DOHH2 (cell line): ENCODE measurements at regions not wholly inside any gene's neighbourhood (a gene's known extent, or its start where the extent isn't known, plus 50 kb on each side); places are given as distances from the start of the nearest gene placed in this dataset.
"Not testable (repeated sequence)": the region's sequence is repeated elsewhere in the genome, so short reads cannot be mapped to it uniquely, and the experiment has no call there.

Source experiments
- H3F3A ChIP-seq: fragments of 200-600 bp; sonication (generic), shearing (Covaris generic); 2 replicates; pipeline ENCODE4 v1.6.0; 2016; ENCODE audit warnings: antibody characterized with exemption, mild to moderate bottlenecking; ENCODE audit not compliant: control insufficient read depth, insufficient read depth
- H3K27ac ChIP-seq: fragments of 200-600 bp; sonication (generic); 2 replicates; pipeline ENCODE4 v1.5.1; 2014; ENCODE audit warnings: low read depth, mild to moderate bottlenecking, low read length, moderate library complexity
- H3K27me3 ChIP-seq: fragments of 200-600 bp; sonication (generic); 2 replicates; pipeline ENCODE4 v1.6.1; 2014; ENCODE audit warnings: mild to moderate bottlenecking, low read length, mixed read lengths; ENCODE audit not compliant: control insufficient read depth
- H3K36me3 ChIP-seq: fragments of 200-600 bp; sonication (generic); 2 replicates; pipeline ENCODE4 v1.6.1; 2014; ENCODE audit warnings: mild to moderate bottlenecking, low read length, moderate library complexity, mixed read lengths; ENCODE audit not compliant: control insufficient read depth
- H3K4me1 ChIP-seq: fragments of 200-600 bp; sonication (generic); 2 replicates; pipeline ENCODE4 v1.6.1; 2014; ENCODE audit warnings: mild to moderate bottlenecking, low read length, mixed read lengths; ENCODE audit not compliant: control insufficient read depth
- H3K4me2 ChIP-seq: fragments of 200-600 bp; sonication (generic); 2 replicates; pipeline ENCODE4 v1.6.0; 2014; ENCODE audit warnings: mild to moderate bottlenecking, low read length, moderate library complexity
- H3K4me3 ChIP-seq: fragments of 200-600 bp; sonication (generic); 2 replicates; pipeline ENCODE4 v1.5.1; 2014; ENCODE audit warnings: mild to moderate bottlenecking, low read length, mixed read lengths
- H3K79me2 ChIP-seq: fragments of 200-600 bp; sonication (generic); 2 replicates; pipeline ENCODE4 v1.6.1; 2014; ENCODE audit warnings: mild to moderate bottlenecking, low read length, mixed read lengths; ENCODE audit not compliant: control insufficient read depth
- H3K9me2 ChIP-seq: fragments of 200-600 bp; sonication (generic); replicated peaks from 2 replicates; pipeline ENCODE4 v1.6.1; 2014; ENCODE audit warnings: mild to moderate bottlenecking, low read length, mixed read lengths; ENCODE audit not compliant: control insufficient read depth
- H3K9me3 ChIP-seq: fragments of 200-600 bp; sonication (generic); 2 replicates; pipeline ENCODE4 v1.6.1; 2014; ENCODE audit warnings: antibody characterized with exemption, low read length, mixed read lengths; ENCODE audit not compliant: control insufficient read depth, insufficient read depth
- H4K20me1 ChIP-seq: fragments of 200-600 bp; sonication (generic); 2 replicates; pipeline ENCODE4 v1.6.0; 2014; ENCODE audit warnings: low read depth, mild to moderate bottlenecking, antibody characterized with exemption, low read length, moderate library complexity; ENCODE audit not compliant: control insufficient read depth, insufficient read depth
- EZH2phosphoT487 ChIP-seq: fragments of 200-600 bp; sonication (generic); IDR thresholded peaks from 2 replicates; pipeline ENCODE4 v1.6.1; 2017; ENCODE audit warnings: borderline replicate concordance, mild to moderate bottlenecking, antibody characterized with exemption, low read length, moderate library complexity, mixed read lengths
- TF ChIP-seq, protein P1 (sequence below): fragments of 200-600 bp; sonication (generic); IDR thresholded peaks from one replicate; pipeline ENCODE4 v1.5.1; 2014; ENCODE audit warnings: antibody characterized with exemption, mild to moderate bottlenecking, low read depth, low read length; ENCODE audit not compliant: poor library complexity, severe bottlenecking

DNA sequence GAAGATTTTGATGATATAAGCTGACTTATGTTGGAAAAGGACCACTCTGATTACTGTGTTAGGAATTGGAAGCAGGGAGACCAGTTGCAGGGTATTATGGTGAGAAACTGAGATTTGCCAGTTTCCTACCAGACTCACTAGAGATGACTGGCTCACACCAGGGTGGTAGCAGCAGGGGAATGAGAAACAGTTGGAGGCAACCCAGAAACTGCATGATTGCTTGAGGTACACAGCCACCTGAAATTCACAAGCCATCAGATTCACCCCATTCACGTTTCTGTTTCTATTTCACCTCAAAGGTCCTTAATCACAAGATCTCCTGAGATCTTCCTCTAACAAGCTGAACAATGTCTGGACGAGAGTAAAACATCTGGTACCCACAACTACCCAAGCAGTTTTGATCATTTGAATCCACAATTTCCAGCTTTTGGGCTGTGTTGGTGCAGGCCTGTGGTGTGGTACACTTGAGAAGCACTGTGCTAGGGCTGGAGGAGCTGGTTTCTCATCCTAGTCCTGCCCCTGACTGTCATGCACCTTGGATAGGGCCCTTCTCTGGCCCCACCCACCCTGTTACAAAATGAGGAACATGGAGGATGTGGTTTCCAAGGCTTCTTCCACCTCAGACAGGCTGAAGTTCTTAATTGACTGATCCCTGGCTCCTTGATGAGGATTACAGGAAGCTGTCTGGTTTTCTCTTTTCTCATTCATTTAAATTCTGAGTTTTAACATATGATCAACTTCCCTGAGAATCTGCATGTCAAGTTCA, 233.4 kb downstream of the INSC start:
- H3K79me2 ChIP-seq, result no peaks in the 10 kb centered on the region
- H3K36me3 ChIP-seq, result no peaks in the 10 kb centered on the region
- no peaks in the 10 kb centered on the region for H3K9me2 ChIP-seq
- H3K4me1 ChIP-seq, result no peaks in the 10 kb centered on the region
- TF ChIP-seq, protein P1, sequence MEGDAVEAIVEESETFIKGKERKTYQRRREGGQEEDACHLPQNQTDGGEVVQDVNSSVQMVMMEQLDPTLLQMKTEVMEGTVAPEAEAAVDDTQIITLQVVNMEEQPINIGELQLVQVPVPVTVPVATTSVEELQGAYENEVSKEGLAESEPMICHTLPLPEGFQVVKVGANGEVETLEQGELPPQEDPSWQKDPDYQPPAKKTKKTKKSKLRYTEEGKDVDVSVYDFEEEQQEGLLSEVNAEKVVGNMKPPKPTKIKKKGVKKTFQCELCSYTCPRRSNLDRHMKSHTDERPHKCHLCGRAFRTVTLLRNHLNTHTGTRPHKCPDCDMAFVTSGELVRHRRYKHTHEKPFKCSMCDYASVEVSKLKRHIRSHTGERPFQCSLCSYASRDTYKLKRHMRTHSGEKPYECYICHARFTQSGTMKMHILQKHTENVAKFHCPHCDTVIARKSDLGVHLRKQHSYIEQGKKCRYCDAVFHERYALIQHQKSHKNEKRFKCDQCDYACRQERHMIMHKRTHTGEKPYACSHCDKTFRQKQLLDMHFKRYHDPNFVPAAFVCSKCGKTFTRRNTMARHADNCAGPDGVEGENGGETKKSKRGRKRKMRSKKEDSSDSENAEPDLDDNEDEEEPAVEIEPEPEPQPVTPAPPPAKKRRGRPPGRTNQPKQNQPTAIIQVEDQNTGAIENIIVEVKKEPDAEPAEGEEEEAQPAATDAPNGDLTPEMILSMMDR, result no peak
- no peak for TF ChIP-seq EZH2phosphoT487
- no peak overlapping the region for H3K4me3 ChIP-seq
- no peaks in the 10 kb centered on the region for H3F3A ChIP-seq
- no peaks in the 10 kb centered on the region for H4K20me1 ChIP-seq
- H3K27ac ChIP-seq, result no peak overlapping the region
- no peak overlapping the region for H3K4me2 ChIP-seq
- no peaks in the 10 kb centered on the region for H3K9me3 ChIP-seq
- H3K27me3 ChIP-seq, result no peaks in the 10 kb centered on the region

DNA sequence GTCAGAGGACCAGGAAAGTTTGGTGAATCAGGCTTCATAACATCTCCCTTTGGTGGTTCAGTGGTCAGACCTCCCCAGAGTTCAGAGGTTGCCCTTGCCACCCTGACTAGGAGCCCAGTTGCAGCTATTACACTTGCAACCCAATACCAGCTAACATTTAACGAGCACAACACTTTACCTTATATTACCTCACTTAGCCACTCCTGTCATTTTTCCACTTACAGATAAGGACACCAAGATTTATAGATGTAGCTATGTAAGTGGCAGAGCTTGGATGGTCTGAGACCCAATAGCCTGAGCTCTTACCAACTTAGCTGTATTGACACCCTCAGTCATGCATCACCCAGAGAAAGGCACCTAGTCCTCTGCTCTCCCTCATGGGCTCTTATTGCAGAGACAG, 234.7 kb downstream of the INSC start:
- Histone ChIP-seq H3K27ac (no peak overlapping the region), H3K4me2 (no peak overlapping the region), H3K9me2 (no peaks in the 10 kb centered on the region), H3K79me2 (no peaks in the 10 kb centered on the region), H3K9me3 (no peaks in the 10 kb centered on the region), H3F3A (no peaks in the 10 kb centered on the region), H3K27me3 (no peaks in the 10 kb centered on the region), H4K20me1 (no peaks in the 10 kb centered on the region), H3K36me3 (no peaks in the 10 kb centered on the region), H3K4me3 (no peak overlapping the region), H3K4me1 (no peaks in the 10 kb centered on the region)
- TF ChIP-seq, protein P1, result no peak

DNA sequence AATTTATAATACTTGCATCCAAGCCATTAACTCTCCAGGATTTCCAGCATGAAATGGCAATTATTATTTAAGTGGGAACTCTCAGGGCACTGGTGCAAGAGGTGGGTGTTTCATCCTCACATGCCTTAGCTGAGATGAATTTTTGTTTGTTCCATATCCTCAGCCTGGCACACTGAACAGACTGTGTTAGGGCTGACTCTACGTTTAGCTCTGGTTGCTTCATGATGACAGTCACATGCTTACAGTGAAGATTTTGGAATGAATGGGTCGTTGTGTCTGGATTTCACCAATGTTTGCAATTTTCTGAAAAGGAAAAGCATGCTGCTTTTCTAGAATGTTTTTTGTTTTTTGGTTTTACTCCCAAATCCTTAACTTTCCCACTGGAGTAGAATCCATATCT, 246.6 kb downstream of the INSC start:
- Histone ChIP-seq H3K79me2 (no peaks in the 10 kb centered on the region), H3K36me3 (no peaks in the 10 kb centered on the region), H3K27me3 (no peaks in the 10 kb centered on the region), H3K27ac (no peak overlapping the region), H3K4me1 (no peaks in the 10 kb centered on the region), H3K9me3 (no peaks in the 10 kb centered on the region), H4K20me1 (no peaks in the 10 kb centered on the region), H3K4me2 (no peak overlapping the region), H3K4me3 (no peak overlapping the region), H3F3A (no peaks in the 10 kb centered on the region), H3K9me2 (no peaks in the 10 kb centered on the region)
- TF ChIP-seq, protein P1, result no peak
- no peak for TF ChIP-seq EZH2phosphoT487

DNA sequence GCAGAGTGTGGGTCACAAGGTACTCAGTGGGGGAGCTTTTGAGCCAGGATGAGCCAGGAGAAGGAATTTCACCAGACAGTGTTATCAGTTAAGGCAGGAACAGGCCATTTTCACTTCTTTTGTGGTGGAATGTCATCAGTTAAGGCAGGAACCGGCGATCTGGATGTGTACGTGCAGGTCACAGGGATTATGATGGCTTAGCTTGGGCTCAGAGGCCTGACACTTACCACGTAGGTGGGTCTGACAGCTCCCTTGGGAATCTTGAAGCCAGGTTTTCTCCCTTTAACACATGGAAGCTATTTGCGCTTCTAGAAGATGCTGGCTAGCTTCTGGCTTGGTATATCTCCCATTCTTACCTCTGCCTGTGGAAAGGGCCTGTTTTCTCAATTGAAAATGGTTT, 250.6 kb downstream of the INSC start:
- H3K36me3 ChIP-seq, H3K9me2 ChIP-seq, H3K9me3 ChIP-seq, H3K4me1 ChIP-seq, H3K4me3 ChIP-seq, H3K4me2 ChIP-seq, H3K27ac ChIP-seq, H4K20me1 ChIP-seq, H3K27me3 ChIP-seq, H3K79me2 ChIP-seq, H3F3A ChIP-seq: not testable (repeated sequence)
